ENCODE measurements at regions not wholly inside any gene's neighbourhood (a gene's known extent, or its start where the extent isn't known, plus 50 kb on each side); places are given as distances from the start of the nearest gene placed in this dataset.

DNA sequence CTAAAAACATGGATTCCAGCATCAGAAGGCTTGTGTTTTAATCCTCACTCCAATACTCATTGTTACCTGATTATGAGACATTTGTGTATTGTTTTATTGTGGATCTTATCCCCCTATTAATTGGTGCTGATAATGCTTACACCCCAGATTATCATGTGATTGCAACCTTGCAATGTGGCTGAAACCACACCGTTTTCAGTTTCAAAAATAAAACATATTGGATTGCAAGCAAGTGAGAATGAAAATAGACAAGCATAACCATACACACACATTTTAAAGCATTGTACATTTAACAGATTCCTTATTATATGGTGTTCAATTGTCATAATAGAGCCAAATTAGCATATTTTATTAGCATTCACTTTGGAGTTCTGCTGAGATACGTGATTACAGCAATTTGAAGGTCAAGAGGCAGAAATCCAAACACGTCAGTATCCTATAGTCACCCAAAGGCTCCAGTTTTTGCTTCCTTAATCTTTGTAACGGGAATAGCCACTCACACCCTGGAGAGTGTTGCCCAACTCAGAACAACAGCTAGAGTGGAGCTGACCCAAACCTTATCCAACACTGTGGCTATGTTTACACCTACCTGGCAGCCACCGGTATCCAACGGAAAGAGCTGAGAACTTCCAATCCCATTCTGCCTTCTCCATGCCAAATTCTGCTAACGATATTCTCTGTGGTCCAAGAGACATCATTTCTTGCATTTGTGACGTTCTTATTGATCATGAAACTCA, 317.1 kb upstream of the KLF6 start:
- ATAC-seq (ENCODE audit: low read depth): no peak
- Mint-ChIP-seq H3K4me1 (peaks cover 16% of the 10 kb centered on the region), H3K27ac (no peak overlapping the region)

DNA sequence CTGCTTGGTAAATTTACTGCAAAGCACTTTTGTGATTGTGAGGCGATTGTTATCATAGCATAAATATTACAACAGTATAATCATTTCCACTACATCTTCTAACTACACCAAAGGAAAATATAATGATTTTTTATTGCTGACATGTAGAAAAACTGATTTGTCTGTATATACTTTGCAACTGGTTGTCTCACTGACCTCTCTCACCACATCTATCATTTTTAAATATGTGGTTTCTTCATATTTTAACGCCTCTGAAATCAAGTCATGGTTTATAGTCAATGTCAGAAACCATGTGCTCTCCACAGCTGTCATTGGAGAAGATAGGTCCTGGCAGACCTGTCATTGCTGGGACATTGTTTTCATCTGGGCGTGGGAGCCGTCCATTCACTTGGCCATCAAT, 315.4 kb upstream of the KLF6 start:
- H3K4me1 Mint-ChIP-seq: peaks cover 16% of the 10 kb centered on the region
- H3K4me3 Mint-ChIP-seq: no peak overlapping the region
- H3K9me3 Mint-ChIP-seq: peaks cover 10% of the 10 kb centered on the region
- ATAC-seq (ENCODE audit: low read depth) (no peak), DNase-seq (no peak)
- peaks cover 6% of the 10 kb centered on the region for H3K27me3 Mint-ChIP-seq
- H3K27ac Mint-ChIP-seq: no peak overlapping the region
- H3K36me3 Mint-ChIP-seq: peaks cover 18% of the 10 kb centered on the region
- POLR2A ChIA-PET: interaction anchor here (0.6 kb wide), 1 partner anchor 25 kb away, joined by 5 read pairs; no protein-coding TSS in a partner anchor

More for the DNA sequence above, 317.1 kb upstream of the KLF6 start:
- H3K9me3 Mint-ChIP-seq: peaks cover 13% of the 10 kb centered on the region
- peaks cover 20% of the 10 kb centered on the region for H3K36me3 Mint-ChIP-seq
- no peak for DNase-seq
- H3K27me3 Mint-ChIP-seq: peaks cover 6% of the 10 kb centered on the region
- H3K4me3 Mint-ChIP-seq: no peak overlapping the region
- POLR2A ChIA-PET: no interaction called here

DNA sequence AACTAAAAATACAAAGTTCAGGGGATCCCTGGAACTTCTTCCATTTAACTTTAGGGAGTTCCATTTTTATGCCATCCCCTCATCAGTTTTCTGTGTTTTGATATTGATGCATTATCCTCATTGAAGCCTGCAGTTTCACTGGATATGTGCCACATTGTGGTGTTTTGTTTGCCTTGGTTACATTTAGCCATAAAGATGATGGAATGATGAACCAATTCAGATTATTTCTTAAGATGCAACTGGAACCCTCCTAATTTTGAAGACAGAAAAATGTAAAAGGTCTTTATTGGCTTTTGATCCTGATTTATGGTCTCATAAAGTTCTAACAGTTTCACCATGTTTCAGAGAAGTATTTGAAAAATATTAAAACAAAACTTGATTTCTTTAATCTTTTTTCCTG, 314.2 kb upstream of the KLF6 start:
- POLR2A ChIA-PET: no interaction called here
- no peak overlapping the region for H3K4me3 Mint-ChIP-seq
- peaks cover 8% of the 10 kb centered on the region for H3K9me3 Mint-ChIP-seq
- no peak overlapping the region for H3K27ac Mint-ChIP-seq
- ATAC-seq (ENCODE audit: low read depth) (no peak), DNase-seq (no peak)
- peaks cover 9% of the 10 kb centered on the region for H3K36me3 Mint-ChIP-seq
- H3K27me3 Mint-ChIP-seq: peaks cover 6% of the 10 kb centered on the region
- peaks cover 16% of the 10 kb centered on the region for H3K4me1 Mint-ChIP-seq

DNA sequence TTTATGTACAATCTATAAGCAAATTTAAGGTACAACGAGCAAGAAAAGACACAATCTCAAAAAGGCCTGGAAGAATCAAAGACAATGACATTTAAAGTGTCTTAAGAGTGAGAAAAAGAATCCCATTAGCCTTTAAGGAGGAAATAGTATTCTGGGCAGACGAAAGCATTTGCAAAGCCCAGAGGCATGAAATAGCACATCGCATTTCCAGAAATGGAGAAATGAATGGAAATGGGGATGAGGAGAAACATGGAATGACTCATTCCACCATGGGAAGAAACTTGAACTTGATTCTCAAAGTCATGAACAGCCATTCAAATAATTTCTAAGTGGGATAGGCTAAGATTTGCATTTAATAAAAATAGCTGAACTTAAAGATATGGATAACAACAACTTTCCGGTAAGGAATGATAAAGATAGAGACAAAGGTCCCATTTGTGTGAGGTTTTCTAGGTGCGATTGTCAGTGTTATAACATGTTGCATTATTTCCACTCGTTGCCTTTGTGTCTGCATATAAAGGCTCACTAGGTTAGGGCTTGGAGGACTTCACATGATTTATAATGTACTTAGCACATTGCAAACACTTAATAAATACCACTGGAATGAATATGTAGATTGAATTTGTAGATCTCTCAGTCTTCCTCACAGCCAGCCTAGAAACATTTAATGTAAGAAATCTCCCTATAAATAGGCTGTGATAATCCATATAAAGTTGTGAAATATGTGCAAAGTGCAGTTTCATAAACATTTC, 310.3 kb upstream of the KLF6 start:
- POLR2A ChIA-PET: interaction anchor here (0.6 kb wide), 1 partner anchor 63 kb away, joined by 3 read pairs; no protein-coding TSS in a partner anchor
- peaks cover 4% of the 10 kb centered on the region for H3K9me3 Mint-ChIP-seq
- ATAC-seq (ENCODE audit: low read depth) (no peak), DNase-seq (no peak)
- peaks cover 5% of the 10 kb centered on the region for H3K4me1 Mint-ChIP-seq
- peaks cover 3% of the 10 kb centered on the region for H3K36me3 Mint-ChIP-seq
- peaks cover 3% of the 10 kb centered on the region for H3K27me3 Mint-ChIP-seq
- H3K27ac Mint-ChIP-seq: no peak overlapping the region
- H3K4me3 Mint-ChIP-seq: no peak overlapping the region

DNA sequence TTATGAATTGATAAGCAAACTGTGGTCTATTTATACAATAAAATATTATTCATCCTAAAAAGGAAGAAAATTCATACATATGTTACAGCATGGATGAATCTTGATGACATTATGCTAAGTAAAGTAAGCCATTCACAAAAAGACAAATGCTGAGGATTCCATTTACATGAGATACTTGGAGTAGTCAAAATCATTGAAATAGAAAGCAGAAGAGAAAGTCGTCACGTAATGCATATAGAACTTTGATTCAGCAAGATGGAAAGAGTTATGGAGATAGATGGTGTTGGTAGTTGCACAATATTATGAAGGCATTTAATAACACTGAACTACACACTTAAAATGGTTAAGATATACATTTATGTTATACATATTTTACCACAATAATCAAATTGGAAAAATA, 309.7 kb upstream of the KLF6 start:
- Mint-ChIP-seq H3K4me3 (no peak overlapping the region), H3K9me3 (peaks cover 4% of the 10 kb centered on the region), H3K4me1 (peaks cover under 1% of the 10 kb centered on the region), H3K36me3 (peaks cover 3% of the 10 kb centered on the region), H3K27me3 (no peaks in the 10 kb centered on the region), H3K27ac (peak overlapping the region; percentile 35)
- no peak for DNase-seq
- POLR2A ChIA-PET: no interaction called here
- ATAC-seq (ENCODE audit: low read depth): no peak

DNA sequence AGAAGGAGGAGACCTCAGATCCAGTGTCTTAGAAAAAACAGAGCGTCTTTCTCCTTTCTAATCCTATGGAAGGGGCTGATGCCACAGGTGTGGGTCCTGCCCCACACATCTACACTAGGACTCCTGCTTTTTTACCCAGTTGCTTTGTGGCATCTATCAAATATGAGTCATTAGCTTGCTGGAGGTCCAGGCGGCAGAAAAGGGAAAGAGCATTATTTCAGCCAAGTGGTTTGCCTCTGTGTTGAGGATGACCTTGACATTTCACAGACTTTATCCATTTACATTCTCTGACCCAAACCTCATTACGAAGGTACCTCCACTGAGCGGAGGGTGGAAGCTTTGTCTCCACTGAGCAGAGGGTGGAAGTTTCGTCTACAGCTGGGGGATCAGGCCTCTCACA, 308.4 kb upstream of the KLF6 start:
- Mint-ChIP-seq H3K27ac (no peak overlapping the region), H3K9me3 (peaks cover 3% of the 10 kb centered on the region), H3K4me1 (no peaks in the 10 kb centered on the region), H3K4me3 (no peak overlapping the region), H3K27me3 (no peaks in the 10 kb centered on the region), H3K36me3 (peaks cover 5% of the 10 kb centered on the region)
- DNase-seq (no peak), ATAC-seq (ENCODE audit: low read depth) (no peak)
- POLR2A ChIA-PET: no interaction called here

DNA sequence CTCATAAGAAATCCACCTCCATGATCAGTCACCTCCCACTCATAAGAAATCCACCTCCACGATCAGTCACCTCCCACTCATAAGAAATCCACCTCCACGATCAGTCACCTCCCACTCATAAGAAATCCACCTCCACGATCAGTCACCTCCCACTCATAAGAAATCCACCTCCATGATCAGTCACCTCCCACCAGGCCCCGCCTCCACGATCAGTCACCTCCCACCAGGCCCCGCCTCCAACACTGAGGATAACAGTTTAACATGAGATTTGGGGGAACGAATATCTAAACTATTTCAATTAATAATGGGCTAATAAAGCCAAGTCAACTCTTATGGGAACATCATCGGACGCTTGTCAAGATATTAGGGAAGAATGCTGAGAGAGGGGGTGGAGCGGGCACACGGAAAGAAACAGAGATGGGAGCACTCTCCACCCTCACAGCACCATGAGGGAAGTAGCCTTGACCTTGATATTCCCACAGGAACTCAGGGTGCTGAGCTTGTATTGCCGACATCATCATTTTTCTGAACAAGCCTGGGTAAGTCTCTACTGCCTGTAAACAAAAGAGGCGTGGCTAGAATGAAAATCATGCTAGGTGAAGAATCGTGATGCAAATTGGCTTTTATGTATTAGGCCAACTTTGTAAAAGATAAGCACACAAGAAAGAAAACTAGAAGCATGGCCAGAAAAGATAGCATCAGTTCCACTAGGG, 303.5 kb upstream of the KLF6 start:
- Mint-ChIP-seq H3K4me3 (no peak overlapping the region), H3K9me3 (peaks cover 4% of the 10 kb centered on the region), H3K36me3 (peaks cover 8% of the 10 kb centered on the region), H3K4me1 (no peaks in the 10 kb centered on the region), H3K27me3 (no peaks in the 10 kb centered on the region), H3K27ac (no peak overlapping the region)
- ATAC-seq (ENCODE audit: low read depth) (no peak), DNase-seq (no peak)
- POLR2A ChIA-PET: interaction anchor here (1.2 kb wide), 1 partner anchor 303 kb away, joined by 3 read pairs; the partner anchor contains the start of gene KLF6

DNA sequence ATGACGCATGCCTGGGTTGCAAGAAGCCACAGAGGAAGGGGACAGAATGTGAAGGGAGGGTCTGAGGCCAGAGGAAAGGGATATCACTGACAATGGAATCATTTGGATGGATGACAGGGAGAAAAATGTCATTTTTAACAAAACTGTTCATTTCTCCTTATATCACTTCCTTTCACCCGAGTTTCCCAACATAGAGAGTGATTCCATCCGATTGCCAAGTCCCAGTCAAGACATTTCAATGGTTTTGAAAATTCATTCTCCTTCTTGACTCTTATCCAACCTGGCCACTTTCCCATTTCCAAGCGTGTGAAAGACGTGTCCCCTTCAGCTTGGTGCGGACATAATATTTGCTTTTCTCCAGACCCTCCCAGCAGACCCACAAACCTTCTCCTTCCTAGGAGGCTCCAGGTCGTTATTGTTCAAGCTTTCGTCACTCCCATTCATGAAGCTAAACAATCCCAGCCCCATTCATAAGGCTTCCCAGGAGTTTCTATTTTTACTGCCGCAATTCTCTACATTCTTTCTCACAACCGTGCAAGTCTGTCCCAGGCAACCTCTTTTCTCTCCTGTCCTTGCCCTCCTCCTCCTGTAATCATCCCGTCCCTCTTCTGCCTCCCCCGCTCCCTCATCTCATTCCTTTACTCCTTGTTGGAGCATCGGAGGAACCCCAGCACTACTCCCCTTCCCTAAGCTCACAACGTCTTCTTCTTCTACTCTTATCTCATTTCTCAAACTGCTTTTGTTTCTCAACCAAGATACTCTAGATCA, 301.3 kb upstream of the KLF6 start:
- peaks cover 5% of the 10 kb centered on the region for H3K4me1 Mint-ChIP-seq
- peaks cover 9% of the 10 kb centered on the region for H3K36me3 Mint-ChIP-seq
- no peak overlapping the region for H3K4me3 Mint-ChIP-seq
- DNase-seq: no peak
- H3K27ac Mint-ChIP-seq: no peak overlapping the region
- POLR2A ChIA-PET: no interaction called here
- no peaks in the 10 kb centered on the region for H3K27me3 Mint-ChIP-seq
- no peak for ATAC-seq (ENCODE audit: low read depth)
- peaks cover 3% of the 10 kb centered on the region for H3K9me3 Mint-ChIP-seq

DNA sequence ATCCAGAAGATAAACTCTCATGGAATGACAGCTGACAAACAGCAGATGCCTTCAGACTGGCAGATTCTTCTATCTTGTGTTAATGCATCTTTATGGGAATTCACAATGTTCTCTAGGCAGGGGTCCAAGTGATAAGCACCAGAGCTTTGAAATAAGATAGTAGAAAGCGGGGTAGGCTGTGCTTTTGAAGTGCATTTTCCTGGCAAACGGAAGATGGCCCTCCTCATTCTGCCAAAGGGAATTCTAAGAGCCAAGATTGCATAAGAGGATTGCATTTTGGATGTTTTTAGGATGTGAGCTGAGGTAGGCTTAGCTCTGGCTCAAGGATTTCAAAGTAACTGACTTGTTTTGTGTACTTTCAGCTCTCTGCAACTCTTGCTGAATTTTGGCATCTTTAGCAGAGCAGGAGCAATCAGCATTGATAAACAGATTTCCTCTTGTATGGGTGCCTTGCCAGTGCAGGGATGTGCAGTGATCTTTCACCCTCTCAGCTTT, 298.5 kb upstream of the KLF6 start:
- DNase-seq (no peak), ATAC-seq (ENCODE audit: low read depth) (no peak)
- no peak overlapping the region for H3K4me3 Mint-ChIP-seq
- no peak overlapping the region for H3K27ac Mint-ChIP-seq
- POLR2A ChIA-PET: interaction anchor here (1.0 to 1.5 kb wide), 2 partner anchors 9 to 298 kb away, joined by 3 to 6 read pairs; partner anchors contain the start of gene KLF6
- no peaks in the 10 kb centered on the region for H3K27me3 Mint-ChIP-seq
- H3K9me3 Mint-ChIP-seq: peaks cover 3% of the 10 kb centered on the region
- H3K4me1 Mint-ChIP-seq: peaks cover 15% of the 10 kb centered on the region
- peaks cover 13% of the 10 kb centered on the region for H3K36me3 Mint-ChIP-seq

DNA sequence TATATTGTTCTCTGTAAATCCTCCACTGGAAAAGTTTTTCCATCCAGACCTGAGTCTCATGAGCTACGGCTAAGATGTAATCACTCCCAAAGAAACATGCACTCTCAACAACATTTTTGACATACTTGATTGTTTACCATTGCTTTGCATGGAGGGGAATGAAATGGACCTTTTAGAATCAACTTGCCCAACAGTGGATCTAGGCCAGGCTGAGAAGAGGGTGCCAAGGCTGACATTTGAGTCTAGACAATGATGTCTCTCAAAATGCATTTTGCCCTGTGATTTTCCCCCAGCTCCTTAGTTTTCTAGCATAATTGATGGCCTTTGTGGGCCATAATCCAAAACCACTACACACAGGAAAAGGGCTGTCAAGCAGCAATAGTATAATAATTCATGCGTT, 297.9 kb upstream of the KLF6 start:
- peaks cover 9% of the 10 kb centered on the region for H3K36me3 Mint-ChIP-seq
- no peak overlapping the region for H3K4me3 Mint-ChIP-seq
- no peaks in the 10 kb centered on the region for H3K27me3 Mint-ChIP-seq
- no peak overlapping the region for H3K27ac Mint-ChIP-seq
- no peak for DNase-seq
- POLR2A ChIA-PET: interaction anchor here (1.5 kb wide), 1 partner anchor 298 kb away, joined by 6 read pairs; the partner anchor contains the start of gene KLF6
- H3K4me1 Mint-ChIP-seq: peaks cover 18% of the 10 kb centered on the region
- ATAC-seq (ENCODE audit: low read depth): no peak
- peaks cover 1% of the 10 kb centered on the region for H3K9me3 Mint-ChIP-seq

DNA sequence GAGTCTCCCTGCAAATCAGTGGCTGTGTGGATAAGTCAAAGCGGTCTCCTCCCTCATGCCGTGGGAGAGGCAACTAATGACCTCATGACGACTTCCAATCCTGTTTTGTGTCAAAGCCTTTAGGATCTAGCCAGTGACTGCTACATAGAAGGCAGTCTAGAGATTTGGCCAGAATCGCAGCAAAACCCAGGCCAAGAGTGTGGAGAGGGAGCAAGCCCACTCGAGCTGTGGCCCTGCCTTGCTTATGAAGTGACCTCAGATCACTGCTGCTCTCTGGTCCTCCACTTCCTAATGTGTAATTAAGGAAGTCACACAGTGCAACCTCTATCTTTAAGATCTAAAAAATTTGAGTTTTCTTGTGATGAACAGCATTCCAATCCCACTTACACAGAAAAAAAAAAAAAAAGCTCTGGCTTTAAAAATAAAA, 296.7 kb upstream of the KLF6 start:
- Mint-ChIP-seq H3K4me3 (no peak overlapping the region), H3K9me3 (no peaks in the 10 kb centered on the region), H3K27me3 (peaks cover 3% of the 10 kb centered on the region), H3K36me3 (peaks cover 9% of the 10 kb centered on the region), H3K4me1 (peaks cover 22% of the 10 kb centered on the region), H3K27ac (no peak overlapping the region)
- ATAC-seq (ENCODE audit: low read depth) (no peak), DNase-seq (no peak)
- POLR2A ChIA-PET: interaction anchor here (0.6 kb wide), 1 partner anchor 305 kb away, joined by 5 read pairs; no protein-coding TSS in a partner anchor

DNA sequence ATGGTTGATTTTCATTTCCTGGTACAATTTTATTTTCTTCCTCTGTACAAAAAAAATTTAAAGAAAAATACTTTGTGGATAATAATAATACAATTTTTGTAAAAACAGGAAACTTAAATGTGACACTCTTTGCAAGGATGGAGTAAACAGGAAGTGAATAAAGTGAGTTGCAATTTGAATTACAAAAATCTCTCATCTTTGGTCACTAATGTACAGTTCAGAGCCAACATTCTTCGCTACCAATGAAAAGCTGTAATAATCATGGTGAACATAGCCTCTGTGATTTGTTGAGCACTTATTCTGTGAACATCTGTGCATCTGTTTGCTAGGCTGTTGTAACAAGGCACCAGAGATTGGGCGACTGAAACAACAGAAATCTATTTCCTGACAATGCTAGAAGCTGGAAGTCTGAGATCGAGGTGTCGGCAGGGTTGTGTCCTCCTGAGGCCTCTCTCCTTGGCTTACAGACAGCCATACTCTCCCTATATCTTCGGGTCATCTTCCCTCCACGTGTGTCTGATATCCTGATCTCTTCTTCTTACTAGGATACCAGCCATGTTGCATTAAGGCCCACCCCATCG, 295.3 kb upstream of the KLF6 start:
- peaks cover 3% of the 10 kb centered on the region for H3K27me3 Mint-ChIP-seq
- ATAC-seq (ENCODE audit: low read depth) (no peak), DNase-seq (no peak)
- POLR2A ChIA-PET: no interaction called here
- H3K36me3 Mint-ChIP-seq: peaks cover 10% of the 10 kb centered on the region
- peaks cover 28% of the 10 kb centered on the region for H3K4me1 Mint-ChIP-seq
- H3K27ac Mint-ChIP-seq: peak overlapping the region; percentile 71
- no peak overlapping the region for H3K4me3 Mint-ChIP-seq
- no peaks in the 10 kb centered on the region for H3K9me3 Mint-ChIP-seq
